RKO (cell line): ENCODE measurements at regions not wholly inside any gene's neighbourhood (a gene's known extent, or its start where the extent isn't known, plus 50 kb on each side); places are given as distances from the start of the nearest gene placed in this dataset.
A peak's percentile ranks its signal among the peaks of the same experiment; 100 is the strongest.
"Not testable (repeated sequence)": the region's sequence is repeated elsewhere in the genome, so short reads cannot be mapped to it uniquely, and the experiment has no call there.

ENCODE experiments used
- DNase-seq: peaks from one replicate; pipeline ENCODE4 v3.0.0-alpha.2; 2016; ENCODE audit warnings: low spot score

GRCh38 chr7:133132906-133133305 lies 51.0 kb upstream of the CHCHD3 start:
- DNase-seq, result no peak

DNA sequence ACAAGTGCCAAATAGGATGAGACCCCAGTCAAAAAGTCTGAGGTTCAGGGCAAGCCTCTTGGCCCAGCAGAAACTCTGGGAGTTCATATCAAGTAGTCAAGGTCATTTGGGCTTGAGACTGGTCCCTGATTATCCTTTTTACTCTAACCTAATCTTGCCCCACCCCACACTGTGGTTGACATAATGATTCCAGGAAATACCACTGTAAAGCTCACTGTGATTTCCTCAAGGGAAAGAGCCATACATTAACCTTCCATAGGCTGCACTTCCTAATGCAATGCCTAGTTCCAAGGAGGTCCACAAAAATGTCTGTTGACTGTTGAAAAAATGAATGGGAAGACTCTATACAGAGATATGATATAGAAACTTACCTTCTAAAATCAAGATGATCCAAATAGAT lies 52.9 kb upstream of the CHCHD3 start:
- no peak for DNase-seq

DNA sequence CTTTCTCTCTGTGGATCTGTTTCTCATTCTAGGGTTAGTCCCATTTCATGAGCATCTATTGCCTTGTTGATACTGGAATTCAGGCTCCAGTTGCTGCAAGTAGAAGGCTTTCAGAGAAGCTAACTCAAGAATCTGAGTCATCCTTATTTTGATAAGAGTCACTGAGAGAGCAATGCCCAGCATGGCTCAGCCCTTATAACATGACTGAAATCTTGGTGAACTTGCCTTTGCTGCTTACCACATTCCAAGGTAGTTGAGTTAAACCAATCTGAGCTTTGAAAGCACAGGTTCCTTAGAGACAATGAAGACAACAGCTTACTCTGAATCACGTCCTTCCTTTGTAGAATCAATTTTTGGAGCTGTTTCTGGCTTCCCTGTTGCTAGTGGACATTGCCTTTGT lies 53.6 kb upstream of the CHCHD3 start:
- DNase-seq, result peak; percentile 28

- peak; percentile 66 for DNase-seq
Measured at GRCh38 chr7:133139350-133139749, 57.5 kb upstream of the CHCHD3 start.

DNA sequence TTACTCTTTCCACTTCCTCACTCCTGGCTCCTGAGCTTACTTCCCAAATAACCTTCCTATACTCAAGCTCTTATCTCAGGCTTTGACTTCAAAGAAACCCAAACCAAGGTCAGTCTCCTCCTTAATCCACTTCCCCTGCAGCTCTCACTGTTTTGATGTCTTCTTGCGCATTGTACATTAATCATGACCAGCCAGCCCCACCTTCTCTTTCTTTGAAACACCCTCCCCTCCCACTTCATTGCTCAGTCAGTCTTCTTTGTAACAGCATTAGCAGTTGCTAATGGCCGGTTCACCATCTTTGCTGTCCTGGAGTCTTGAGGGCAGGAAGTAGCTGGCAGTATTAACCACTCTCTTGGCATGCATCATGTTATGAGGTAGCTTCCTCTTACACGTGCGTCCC lies 57.9 kb upstream of the CHCHD3 start:
- DNase-seq, result no peak

- no peak for DNase-seq
Measured at GRCh38 chr7:133140994-133141595, 59.2 kb upstream of the CHCHD3 start.

DNA sequence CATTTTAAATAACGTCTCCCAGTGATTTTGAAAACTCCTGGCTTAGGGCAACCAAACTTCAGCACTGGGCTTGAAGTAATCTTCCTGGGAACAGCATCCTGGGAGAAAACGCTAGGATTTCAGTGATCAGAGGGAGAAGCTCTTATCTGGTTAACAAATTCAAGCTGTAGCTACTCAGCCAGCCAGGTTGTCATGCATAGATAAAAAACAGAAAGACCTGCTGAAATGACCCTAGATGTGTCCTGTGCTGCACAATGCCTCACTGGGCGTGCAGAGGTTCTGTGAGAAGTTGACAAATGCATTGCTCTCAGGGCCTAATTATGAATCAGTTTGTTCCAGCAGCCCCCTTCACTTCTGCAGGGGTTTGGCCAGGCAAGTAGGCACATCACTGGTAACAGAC lies 68.9 kb upstream of the CHCHD3 start:
- DNase-seq, result no peak

GRCh38 chr7:133152875-133153274 lies 71.0 kb upstream of the CHCHD3 start:
- no peak for DNase-seq

DNA sequence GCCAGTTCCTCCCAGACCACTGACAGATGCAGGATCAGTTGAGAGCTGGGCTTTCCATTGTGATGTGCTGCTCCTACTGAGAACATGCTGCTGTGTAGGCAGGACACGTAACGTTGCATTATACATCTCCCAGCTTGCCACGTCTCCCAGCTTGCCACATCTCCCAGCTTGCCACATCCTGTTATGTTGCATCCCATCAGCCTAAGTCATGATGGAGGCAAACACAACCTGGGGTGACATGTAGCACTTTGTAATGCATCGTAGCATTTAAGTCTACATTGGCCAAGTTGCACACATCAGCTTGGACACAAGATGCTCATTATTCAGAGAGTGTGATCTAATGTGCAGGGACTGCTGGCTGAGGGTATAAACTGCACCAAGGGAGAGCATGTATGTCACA lies 73.3 kb upstream of the CHCHD3 start:
- DNase-seq, result no peak

DNA sequence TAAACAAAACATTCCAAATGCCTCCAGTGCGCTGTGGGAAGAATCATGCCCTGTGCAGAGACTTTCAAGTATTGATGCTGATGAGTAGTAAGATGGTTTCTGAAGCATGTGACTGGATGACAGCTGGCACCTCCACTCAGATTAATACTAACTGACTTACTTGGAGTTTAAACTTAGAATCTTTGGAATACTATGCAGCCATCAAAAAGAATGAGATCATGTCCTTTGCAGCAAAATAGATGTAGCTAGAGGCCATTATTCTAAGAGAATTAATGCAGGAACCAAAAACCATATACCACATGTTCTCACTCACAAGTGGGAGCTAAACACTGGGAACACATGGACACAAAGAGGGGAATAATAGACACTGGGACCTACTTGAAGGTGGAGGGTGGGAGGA lies 73.8 kb upstream of the CHCHD3 start:
- no peak for DNase-seq

DNA sequence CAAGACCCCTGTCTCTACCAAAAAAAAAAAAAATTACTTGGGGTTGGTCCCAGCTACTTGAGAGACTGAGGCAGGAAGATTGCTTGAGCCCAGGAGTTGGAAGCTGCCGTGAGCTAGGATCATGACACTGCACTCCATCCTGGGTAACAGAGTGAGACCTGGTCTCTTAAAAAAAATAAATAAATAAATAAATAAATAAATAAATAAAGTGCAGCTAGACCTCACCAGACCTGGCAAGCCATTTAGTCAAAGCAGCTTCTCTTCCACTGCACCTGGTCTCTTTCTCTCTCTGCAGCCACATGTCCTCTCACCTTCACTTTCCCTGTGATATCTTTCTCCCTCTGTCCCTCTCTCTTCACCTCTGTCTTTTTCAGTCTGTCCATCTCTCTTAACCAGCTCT lies 75.2 kb upstream of the CHCHD3 start:
- DNase-seq, result no peak

DNA sequence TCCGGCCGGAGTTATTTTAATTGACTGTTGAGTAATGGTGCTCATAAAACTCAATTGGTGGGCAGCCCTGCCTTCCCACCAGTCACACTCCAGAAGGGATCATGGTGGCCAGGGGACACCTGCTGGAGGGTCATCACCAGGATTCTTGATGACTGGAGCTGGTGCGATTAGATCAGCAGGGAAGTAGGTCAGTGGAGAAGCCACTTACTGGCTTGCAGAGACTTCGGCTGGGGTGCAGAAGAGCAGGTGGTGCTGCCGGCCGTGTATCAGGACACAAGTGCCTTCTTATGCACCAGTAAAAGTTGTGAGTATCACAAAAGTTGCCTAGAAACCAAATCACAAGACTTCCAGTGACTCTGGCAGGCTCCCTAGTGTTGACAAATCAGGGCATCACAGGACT lies 82.6 kb upstream of the CHCHD3 start:
- DNase-seq, result no peak

DNA sequence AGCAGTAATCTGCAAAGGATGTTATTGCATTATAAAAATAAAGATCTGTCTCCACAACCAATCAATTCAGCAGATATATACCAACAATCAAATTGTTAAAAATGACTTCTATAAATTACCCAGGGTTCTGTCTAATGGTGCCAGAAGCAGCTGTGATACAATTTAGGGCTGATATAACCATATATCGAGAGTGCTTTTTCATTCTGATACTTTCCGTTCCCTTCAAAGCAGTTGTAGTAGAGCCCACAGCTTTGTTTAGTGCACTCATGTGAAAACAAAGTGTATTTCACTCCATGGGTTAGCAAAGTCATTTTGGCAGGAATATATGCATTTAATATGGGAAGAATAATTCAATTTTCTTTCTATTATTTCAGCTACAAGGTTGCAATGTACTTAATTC lies 83.1 kb upstream of the CHCHD3 start:
- no peak for DNase-seq

DNA sequence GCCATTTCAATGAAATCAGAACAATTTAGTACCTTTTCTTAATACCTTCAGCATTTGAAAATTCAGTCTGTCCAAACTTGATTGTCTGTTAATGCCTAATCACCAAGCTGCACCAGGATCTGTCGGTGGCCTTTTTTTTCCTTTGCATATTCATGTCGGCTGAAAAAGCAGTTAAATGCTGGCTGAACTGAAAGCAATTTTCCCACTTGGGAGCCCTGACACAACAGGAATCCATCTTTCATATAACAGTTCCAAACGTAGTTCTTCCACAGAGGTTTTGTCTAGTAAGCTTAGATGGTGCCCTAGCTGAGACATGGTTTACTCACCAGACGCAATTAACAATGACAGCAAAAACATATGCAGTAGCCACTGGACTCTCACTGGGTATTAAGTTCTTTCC lies 83.6 kb upstream of the CHCHD3 start:
- DNase-seq, result no peak

DNA sequence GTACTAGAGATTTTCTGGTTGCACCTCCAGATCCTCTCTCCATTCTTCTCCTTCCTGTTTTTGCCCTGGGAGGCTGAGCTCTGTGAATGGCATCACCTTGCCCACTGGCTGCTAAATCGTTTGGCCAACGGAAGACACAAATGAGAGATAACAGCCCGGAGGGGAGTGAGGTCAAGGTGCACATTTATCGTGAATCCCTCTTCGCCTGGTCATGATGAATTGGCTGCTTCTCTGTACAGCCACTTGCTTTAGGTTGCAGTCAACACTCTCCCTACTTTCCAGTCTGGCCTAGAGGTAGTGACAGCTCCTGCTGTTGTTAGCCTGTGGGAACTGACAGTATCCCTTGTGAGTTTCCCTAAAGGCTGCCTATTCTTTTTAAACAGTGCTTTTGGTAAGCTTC lies 85.4 kb upstream of the CHCHD3 start:
- no peak for DNase-seq

- not testable (repeated sequence) for DNase-seq
Measured at GRCh38 chr7:133169167-133169822, 83.6 kb upstream of the EXOC4 start.

GRCh38 chr7:133177476-133177875 lies 75.4 kb upstream of the EXOC4 start:
- DNase-seq, result not testable (repeated sequence)

DNA sequence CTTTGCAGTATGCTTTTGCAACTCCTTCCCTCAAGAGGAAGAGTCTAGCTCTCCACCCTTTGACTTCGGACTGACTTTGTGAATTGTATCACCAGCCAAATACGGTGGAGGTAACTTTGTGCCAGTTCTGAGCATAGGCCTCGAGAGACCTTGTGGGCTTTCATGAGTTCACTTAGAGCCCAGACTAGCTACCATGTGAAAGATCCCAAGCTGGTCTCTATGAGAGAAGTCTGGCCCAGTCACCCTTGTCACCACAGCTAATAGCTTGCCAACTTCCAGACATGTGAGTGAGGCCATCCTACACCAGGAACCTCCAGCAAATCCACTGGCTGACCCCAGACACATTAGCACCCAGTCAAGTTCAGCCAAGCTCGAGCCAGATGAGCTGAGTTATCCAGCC lies 72.2 kb upstream of the EXOC4 start:
- DNase-seq, result no peak

GRCh38 chr7:133183042-133183794 lies 69.7 kb upstream of the EXOC4 start:
- no peak for DNase-seq

- no peak for DNase-seq
Measured at GRCh38 chr7:133183969-133184368, 68.9 kb upstream of the EXOC4 start.

DNA sequence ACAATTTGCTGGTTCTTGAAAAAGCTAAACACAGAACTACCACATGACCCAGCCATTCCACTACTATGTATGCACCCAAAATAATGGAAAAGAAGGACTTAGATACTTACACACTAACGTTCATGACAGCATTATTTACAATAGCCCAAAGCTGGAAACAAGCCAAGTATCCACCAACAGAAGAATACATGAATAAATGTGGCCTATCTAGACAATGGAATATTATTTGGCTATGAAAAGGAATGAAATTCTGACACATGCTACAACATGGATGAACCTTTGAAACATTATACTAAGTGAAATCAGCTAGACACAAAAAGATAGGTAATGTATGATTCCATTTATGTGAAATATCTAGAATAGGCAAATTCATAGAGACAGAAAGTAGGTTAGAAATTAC lies 67.4 kb upstream of the EXOC4 start:
- no peak for DNase-seq

DNA sequence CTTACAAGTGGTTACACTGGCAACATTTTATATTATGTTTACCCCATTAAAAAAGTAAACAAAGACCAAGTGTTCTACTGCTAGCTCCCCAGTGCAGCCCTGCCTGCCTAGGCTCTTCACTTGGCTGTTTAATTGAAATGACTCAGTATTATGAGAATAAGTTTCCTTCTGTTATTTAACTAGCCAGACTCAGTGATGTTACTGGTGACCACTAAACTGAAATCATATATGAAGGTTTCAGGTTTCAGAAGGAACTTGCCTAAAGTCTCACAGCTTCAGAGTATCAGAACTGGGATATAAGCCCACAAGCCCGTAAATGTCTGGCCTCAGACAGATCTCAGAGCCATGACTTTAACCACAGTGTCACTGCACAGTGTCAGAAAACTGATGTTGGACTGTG lies 66.8 kb upstream of the EXOC4 start:
- no peak for DNase-seq

DNA sequence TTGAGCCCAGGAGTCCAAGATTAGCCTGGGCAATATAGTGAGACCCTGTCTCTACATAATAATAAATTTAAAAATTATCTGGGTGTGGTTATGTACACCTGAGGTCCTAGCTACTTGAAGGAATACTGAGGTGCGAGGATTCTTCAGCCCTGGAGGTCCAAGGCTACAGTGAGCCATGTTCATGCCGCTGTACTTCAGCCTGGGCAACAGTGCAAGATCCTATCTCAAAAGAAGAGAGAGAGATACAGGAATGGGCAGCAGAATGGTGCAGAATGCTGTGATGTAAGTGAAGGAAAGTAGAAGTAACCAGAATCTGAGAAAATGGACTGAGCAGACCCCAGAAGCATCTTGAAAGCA lies 62.7 kb upstream of the EXOC4 start:
- DNase-seq, result no peak

DNA sequence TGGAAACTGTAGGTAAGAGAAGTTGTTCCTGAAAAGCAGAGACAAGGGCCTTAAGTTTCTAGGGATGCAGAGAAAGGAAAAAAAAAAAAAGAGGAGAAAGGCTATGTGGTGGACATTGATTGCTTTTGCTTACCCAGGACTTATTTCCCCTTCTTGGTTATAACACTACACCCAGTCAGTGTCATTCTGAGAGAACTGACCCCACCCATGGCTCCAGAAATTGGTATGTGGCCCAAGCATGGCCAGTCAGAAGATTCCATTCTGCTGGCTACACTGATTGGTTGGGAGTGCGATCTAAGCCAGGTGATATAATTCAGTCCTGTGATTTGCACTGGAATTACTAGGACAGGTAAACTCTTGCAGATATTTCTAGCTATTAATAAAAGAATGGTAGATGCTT lies 62.2 kb upstream of the EXOC4 start:
- no peak for DNase-seq
